ENCODE measurements at regions not wholly inside any gene's neighbourhood (a gene's known extent, or its start where the extent isn't known, plus 50 kb on each side); places are given as distances from the start of the nearest gene placed in this dataset.

GRCh38 chr9:87387351-87388011 lies 110.2 kb upstream of the DAPK1 start:
- no peak for TF ChIP-seq POLR2A (IDR thresholded peaks at IDR 0.05; ENCODE audit: low read depth, low read length)
- no peak for TF ChIP-seq POLR2AphosphoS5 (IDR thresholded peaks at IDR 0.05; ENCODE audit: low read depth, low read length)
- no peak for TF ChIP-seq TAF1 (IDR thresholded peaks at IDR 0.05; ENCODE audit: borderline replicate concordance, low read depth, low read length)

Data from GM12892 (cell line).